H1 (cell line): ENCODE measurements at regions not wholly inside any gene's neighbourhood (a gene's known extent, or its start where the extent isn't known, plus 50 kb on each side); places are given as distances from the start of the nearest gene placed in this dataset.

Source experiments
- CTCF ChIA-PET: fragments of 300-600 bp; sonication (Branson Sonifier 250); formaldehyde crosslinking; loops from one replicate; lab custom pipeline; 2021; ENCODE audit not compliant: partially characterized antibody; lab: Charles Lee
- POLR2A ChIA-PET: fragments of 300-600 bp; sonication (Branson Sonifier 250); formaldehyde crosslinking; loops from one replicate; lab custom pipeline; 2021; ENCODE audit warnings: inconsistent platforms; ENCODE audit not compliant: partially characterized antibody; lab: Charles Lee
- DNase-seq, 2 experiments: peaks; one replicate each; pipeline versions ENCODE4 v3.0.0 to v3.0.0-alpha.2; 2010 to 2022; ENCODE audit warnings: low spot score in 2 of 2, low read depth in 1 of 2, mixed read lengths in 1 of 2
- FAIRE-seq: peaks from 2 replicates; lab custom pipeline; 2011; peaks lifted over from hg19 to GRCh38; lab: Jason Lieb, UNC
- H2AFZ ChIP-seq: 2 replicates; pipeline ENCODE4 v1.8.1; 2012; ENCODE audit warnings: low read length, inconsistent platforms
- H2AK5ac ChIP-seq: 2 replicates; pipeline ENCODE4 v1.6.1; 2013; ENCODE audit warnings: low read depth, low read length
- H2BK120ac ChIP-seq: replicated peaks from 2 replicates; pipeline ENCODE3; 2013; ENCODE audit warnings: low read depth, low read length, inconsistent platforms
- H2BK12ac ChIP-seq: 2 replicates; pipeline ENCODE4 v1.6.1; 2013; ENCODE audit warnings: low read depth, low read length
- H2BK15ac ChIP-seq: 2 replicates; pipeline ENCODE4 v1.6.1; 2013; ENCODE audit warnings: low read length
- H2BK20ac ChIP-seq: 2 replicates; pipeline ENCODE4 v1.6.1; 2013; ENCODE audit warnings: low read length
- H2BK5ac ChIP-seq: 2 replicates; pipeline ENCODE4 v1.6.1; 2013; ENCODE audit warnings: low read depth, low read length
- H3K14ac ChIP-seq: 2 replicates; pipeline ENCODE4 v1.6.1; 2013; ENCODE audit warnings: inconsistent platforms; ENCODE audit not compliant: insufficient read length
- H3K18ac ChIP-seq: 2 replicates; pipeline ENCODE4 v1.6.1; 2013; ENCODE audit warnings: low read length; ENCODE audit errors: extremely low read depth
- H3K23ac ChIP-seq: 2 replicates; pipeline ENCODE4 v1.6.1; 2013; ENCODE audit warnings: inconsistent platforms; ENCODE audit not compliant: insufficient read length
- H3K23me2 ChIP-seq: 2 replicates; pipeline ENCODE4 v1.6.1; 2013; ENCODE audit warnings: low read depth, low read length
- H3K27ac ChIP-seq: 2 replicates; pipeline ENCODE4 v1.6.1; 2011; ENCODE audit warnings: low read depth, low read length, inconsistent platforms
- H3K27me3 ChIP-seq, 4 experiments: replicated peaks in 1 of 4; 1 replicate in 1 of 4; 2 replicates in 3 of 4; pipeline versions ENCODE4 v1.6.1 to v1.8.1; 2011 to 2013; ENCODE audit warnings: low read length in 3 of 4, mild to moderate bottlenecking in 3 of 4, inconsistent platforms in 2 of 4, mixed read lengths in 2 of 4, moderate library complexity in 1 of 4; ENCODE audit not compliant: control insufficient read depth in 3 of 4, insufficient read depth in 3 of 4; ENCODE audit errors: extremely low read depth in 1 of 4
- H3K36me3 ChIP-seq, 4 experiments: 2 replicates each; pipeline versions ENCODE4 v1.6.1 to v1.8.1; 2011 to 2013; ENCODE audit warnings: mild to moderate bottlenecking in 4 of 4, low read length in 3 of 4, moderate library complexity in 2 of 4, control low read depth in 1 of 4, inconsistent platforms in 1 of 4; ENCODE audit not compliant: insufficient read depth in 4 of 4, control insufficient read depth in 2 of 4
- H3K4ac ChIP-seq: replicated peaks from 2 replicates; pipeline ENCODE3; 2013; ENCODE audit warnings: low read length, low read depth, mixed read lengths, inconsistent platforms; ENCODE audit not compliant: insufficient read length
- H3K4me1 ChIP-seq, 4 experiments: replicated peaks in 1 of 4; 1 replicate in 1 of 4; 2 replicates in 3 of 4; pipeline versions ENCODE4 v1.6.1 to v1.8.1; 2011 to 2013; ENCODE audit warnings: low read length in 3 of 4, inconsistent platforms in 2 of 4, mixed read lengths in 1 of 4; ENCODE audit not compliant: insufficient read depth in 4 of 4, control insufficient read depth in 3 of 4
- H3K4me2 ChIP-seq, 2 experiments: 2 replicates each; pipeline versions ENCODE4 v1.6.1 to v1.8.1; 2011 to 2013; ENCODE audit warnings: low read depth in 2 of 2, low read length in 2 of 2, control low read depth in 1 of 2, inconsistent platforms in 1 of 2, mild to moderate bottlenecking in 1 of 2; ENCODE audit not compliant: insufficient read depth in 1 of 2
- H3K4me3 ChIP-seq, 4 experiments: fragments of 200-600, 300-600 bp in 1 of 4; sonication (generic), shearing (Covaris generic), sonication (Bioruptor Twin) in 1 of 4; 2 replicates each; pipeline versions ENCODE4 v1.5.1 to v1.8.1; 2011 to 2016; ENCODE audit warnings: low read length in 4 of 4, low read depth in 3 of 4, control low read depth in 2 of 4, inconsistent platforms in 2 of 4, mild to moderate bottlenecking in 2 of 4, mixed read lengths in 1 of 4, moderate library complexity in 1 of 4; ENCODE audit not compliant: insufficient read depth in 2 of 4; ENCODE audit errors: extremely low read depth in 1 of 4
- H3K56ac ChIP-seq: replicated peaks from 2 replicates; pipeline ENCODE3; 2013; ENCODE audit warnings: low read depth, mild to moderate bottlenecking, mixed read lengths, low read length, inconsistent platforms; ENCODE audit not compliant: insufficient read length
- H3K79me1 ChIP-seq: 2 replicates; pipeline ENCODE4 v1.6.1; 2013; ENCODE audit warnings: low read depth, low read length, control low read depth
- H3K79me2 ChIP-seq, 2 experiments: 2 replicates each; pipeline versions ENCODE4 v1.6.1 to v1.8.1; 2012 to 2013; ENCODE audit warnings: low read length in 2 of 2, mild to moderate bottlenecking in 2 of 2, inconsistent platforms in 1 of 2; ENCODE audit not compliant: insufficient read depth in 2 of 2, control insufficient read depth in 1 of 2
- H3K9ac ChIP-seq, 4 experiments: replicated peaks in 1 of 4; 1 replicate in 1 of 4; 2 replicates in 3 of 4; pipeline versions ENCODE4 v1.6.1 to v1.8.1; 2011 to 2013; ENCODE audit warnings: low read depth in 3 of 4, low read length in 3 of 4, control low read depth in 2 of 4, mild to moderate bottlenecking in 2 of 4, moderate library complexity in 2 of 4, inconsistent platforms in 1 of 4; ENCODE audit errors: extremely low read depth in 1 of 4
- H3K9me3 ChIP-seq, 2 experiments: 2 replicates each; pipeline versions ENCODE4 v1.6.1 to v1.8.1; 2012 to 2013; ENCODE audit warnings: mild to moderate bottlenecking in 2 of 2, moderate library complexity in 2 of 2, control low read depth in 1 of 2, inconsistent platforms in 1 of 2, low read depth in 1 of 2, low read length in 1 of 2, mixed read lengths in 1 of 2; ENCODE audit not compliant: insufficient read depth in 2 of 2
- H4K20me1 ChIP-seq, 2 experiments: replicated peaks in 1 of 2; 2 replicates each; pipeline versions ENCODE3 to v1.8.1; 2011 to 2013; ENCODE audit warnings: inconsistent platforms in 2 of 2, low read length in 2 of 2, mild to moderate bottlenecking in 1 of 2; ENCODE audit not compliant: insufficient read depth in 2 of 2, control insufficient read depth in 1 of 2
- H4K5ac ChIP-seq: 2 replicates; pipeline ENCODE4 v1.6.1; 2013; ENCODE audit warnings: low read length, low read depth, mixed read lengths, inconsistent platforms; ENCODE audit not compliant: insufficient read length
- H4K8ac ChIP-seq: 2 replicates; pipeline ENCODE4 v1.8.0; 2013; ENCODE audit warnings: mild to moderate bottlenecking, moderate library complexity, low read length, inconsistent platforms; ENCODE audit not compliant: insufficient read depth; ENCODE audit errors: extremely low read depth
- H4K91ac ChIP-seq: replicated peaks from 2 replicates; pipeline ENCODE3; 2013; ENCODE audit warnings: low read length, mixed read lengths, inconsistent platforms; ENCODE audit not compliant: insufficient read length
- ASH2L ChIP-seq: fragments of 200-600, 300-600 bp; sonication (generic); IDR thresholded peaks from one replicate; pipeline ENCODE4 v1.7.1; 2017; ENCODE audit warnings: low read length
- BACH1 ChIP-seq: IDR thresholded peaks from 2 replicates; pipeline ENCODE4 v1.6.1; 2012; ENCODE audit warnings: low read length, improper control_type of control experiment
- CHD1 ChIP-seq: IDR thresholded peaks from 2 replicates; pipeline ENCODE4 v1.6.1; 2012; ENCODE audit warnings: low read depth, low read length, improper control_type of control experiment
- EGR1 ChIP-seq: IDR thresholded peaks from 2 replicates; pipeline ENCODE4 v1.6.1; 2011; ENCODE audit warnings: low read depth, low read length, borderline replicate concordance
- GABPA ChIP-seq: IDR thresholded peaks from 2 replicates; pipeline ENCODE4 v1.6.1; 2011; ENCODE audit warnings: mild to moderate bottlenecking, low read length, moderate library complexity, borderline replicate concordance; ENCODE audit not compliant: insufficient read depth
- NRF1 ChIP-seq: IDR thresholded peaks from 2 replicates; pipeline ENCODE4 v1.6.1; 2011; ENCODE audit warnings: mild to moderate bottlenecking, low read depth, low read length, improper control_type of control experiment
- POLR2A ChIP-seq, 2 experiments: IDR thresholded peaks; 1 replicate in 1 of 2; 2 replicates in 1 of 2; pipeline ENCODE4 v1.6.1; 2011; ENCODE audit warnings: low read depth in 2 of 2, low read length in 2 of 2, mild to moderate bottlenecking in 2 of 2; ENCODE audit errors: control extremely low read depth in 1 of 2
- POU5F1 ChIP-seq: IDR thresholded peaks from 2 replicates; pipeline ENCODE4 v1.6.1; 2011; ENCODE audit warnings: low read depth, mild to moderate bottlenecking, low read length, moderate library complexity
- SIN3A ChIP-seq, 2 experiments: IDR thresholded peaks in 1 of 2; conservative IDR thresholded peaks in 1 of 2; 2 replicates each; pipeline ENCODE4 v1.6.1; 2011 to 2012; ENCODE audit warnings: low read length in 2 of 2, improper control_type of control experiment in 1 of 2, low read depth in 1 of 2, mild to moderate bottlenecking in 1 of 2
- USF2 ChIP-seq: IDR thresholded peaks from 2 replicates; pipeline ENCODE4 v1.6.1; 2011; ENCODE audit warnings: low read length, improper control_type of control experiment
- YY1 ChIP-seq: IDR thresholded peaks from 2 replicates; pipeline ENCODE4 v1.6.1; 2011; ENCODE audit warnings: low read depth, mild to moderate bottlenecking, low read length
- WGBS, 2 experiments: shearing (Covaris generic) in 1 of 2; methylation state at CpG; one replicate each; pipeline versions ENCODE4 v1.1.6 to v1.1.7; 2013 to 2015; ENCODE audit warnings: low lambda C conversion rate in 2 of 2, mixed read lengths in 2 of 2, inconsistent platforms in 1 of 2, low coverage in 1 of 2, missing lambda C conversion rate in 1 of 2; ENCODE audit not compliant: insufficient replicate concordance in 2 of 2, insufficient coverage in 1 of 2, insufficient read length in 1 of 2; ENCODE audit errors: extremely low coverage in 1 of 2, missing lambda C conversion rate in 1 of 2; 5-methylcytosine and 5-hydroxymethylcytosine counted together
- TF ChIP-seq, protein P1 (sequence below), 3 experiments: IDR thresholded peaks; 1 replicate in 2 of 3; 2 replicates in 1 of 3; pipeline versions ENCODE4 v1.5.1 to v1.6.1; 2011; ENCODE audit warnings: low read length in 3 of 3, mild to moderate bottlenecking in 3 of 3, inconsistent platforms in 2 of 3, low read depth in 1 of 3, moderate library complexity in 1 of 3; ENCODE audit not compliant: insufficient read depth in 1 of 3; ENCODE audit errors: control extremely low read depth in 1 of 3

GRCh38 chr22:47808236-47808635, 1045.8 kb downstream of the TBC1D22A start:
- no peaks in the 10 kb centered on the region for H4K20me1 ChIP-seq
- FAIRE-seq = no peak

More at GRCh38 chr22:47808236-47808635, 1045.8 kb downstream of the TBC1D22A start:
- H3K4me1 ChIP-seq = peaks cover 0 to 9% (median 2%) of the 10 kb centered on the region in 4 experiments; a peak in 3 of 7 replicates
- no peaks in the 10 kb centered on the region for H3K36me3 ChIP-seq
- H2BK120ac ChIP-seq = no peak overlapping the region
- H4K91ac ChIP-seq = no peak overlapping the region
- no peak overlapping the region for H2BK5ac ChIP-seq
- no peak overlapping the region for H3K4me2 ChIP-seq
- peaks cover 6% of the 10 kb centered on the region; the same call in 1 of the 2 replicates for H3K23me2 ChIP-seq
- ChIA-PET POLR2A (no interaction called here), CTCF (interaction anchor here (0.8 to 1.5 kb wide), 3 partner anchors 11 to 685 kb away, joined by 3 read pairs; no protein-coding TSS in a partner anchor)
- no peak overlapping the region for H2BK20ac ChIP-seq
- no peak overlapping the region for H3K18ac ChIP-seq
- no peak overlapping the region for H3K4ac ChIP-seq
- no peak overlapping the region for H3K56ac ChIP-seq
- H3K79me1 ChIP-seq = no peaks in the 10 kb centered on the region
- no peak overlapping the region for H2AFZ ChIP-seq
- WGBS, 2 experiments = 86% methylated on average over 6 of the region's 6 CpGs; no CpG with 5 or more reads in 1 of the 2 experiments
- peaks cover 0 to 2% (median 0%) of the 10 kb centered on the region in 4 experiments; a peak in 1 of 7 replicates for H3K27me3 ChIP-seq
- no peaks in the 10 kb centered on the region for H3K79me2 ChIP-seq
- no peak overlapping the region for H2AK5ac ChIP-seq
- no peak for TF ChIP-seq NRF1
- no peak for TF ChIP-seq POLR2A (IDR thresholded peaks at IDR 0.05; ENCODE audit: control extremely low read depth in 1 of 2, low read depth in 2 of 2, low read length in 2 of 2)
- no peak for TF ChIP-seq CHD1
- TF ChIP-seq YY1 = no peak
- TF ChIP-seq USF2 = no peak
- TF ChIP-seq BACH1 = no peak
- TF ChIP-seq ASH2L = no peak
- no peak for TF ChIP-seq EGR1
- TF ChIP-seq, protein P1, sequence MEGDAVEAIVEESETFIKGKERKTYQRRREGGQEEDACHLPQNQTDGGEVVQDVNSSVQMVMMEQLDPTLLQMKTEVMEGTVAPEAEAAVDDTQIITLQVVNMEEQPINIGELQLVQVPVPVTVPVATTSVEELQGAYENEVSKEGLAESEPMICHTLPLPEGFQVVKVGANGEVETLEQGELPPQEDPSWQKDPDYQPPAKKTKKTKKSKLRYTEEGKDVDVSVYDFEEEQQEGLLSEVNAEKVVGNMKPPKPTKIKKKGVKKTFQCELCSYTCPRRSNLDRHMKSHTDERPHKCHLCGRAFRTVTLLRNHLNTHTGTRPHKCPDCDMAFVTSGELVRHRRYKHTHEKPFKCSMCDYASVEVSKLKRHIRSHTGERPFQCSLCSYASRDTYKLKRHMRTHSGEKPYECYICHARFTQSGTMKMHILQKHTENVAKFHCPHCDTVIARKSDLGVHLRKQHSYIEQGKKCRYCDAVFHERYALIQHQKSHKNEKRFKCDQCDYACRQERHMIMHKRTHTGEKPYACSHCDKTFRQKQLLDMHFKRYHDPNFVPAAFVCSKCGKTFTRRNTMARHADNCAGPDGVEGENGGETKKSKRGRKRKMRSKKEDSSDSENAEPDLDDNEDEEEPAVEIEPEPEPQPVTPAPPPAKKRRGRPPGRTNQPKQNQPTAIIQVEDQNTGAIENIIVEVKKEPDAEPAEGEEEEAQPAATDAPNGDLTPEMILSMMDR (IDR thresholded peaks at IDR 0.05; ENCODE audit: control extremely low read depth in 1 of 3, insufficient read depth in 1 of 3, low read depth in 1 of 3, low read length in 3 of 3) = no peak
- no peak for TF ChIP-seq GABPA
- TF ChIP-seq SIN3A (conservative IDR thresholded peaks at IDR 0.05 in 1 of 2, IDR thresholded peaks at IDR 0.05 in 1 of 2; ENCODE audit: low read depth in 1 of 2, low read length in 2 of 2) = no peak
- no peak for TF ChIP-seq POU5F1
- TF ChIP-seq, all 59 proteins: peak for 0
- Histone ChIP-seq H3K23ac (no peak overlapping the region), H4K5ac (no peak overlapping the region), H3K14ac (no peak overlapping the region), H2BK15ac (no peak overlapping the region), H2BK12ac (no peak overlapping the region), H3K9me3 (no peaks in the 10 kb centered on the region), H3K27ac (no peak overlapping the region), H3K4me3 (no peak overlapping the region), H4K8ac (no peak overlapping the region), H3K9ac (no peak overlapping the region)
- no peak for DNase-seq
